HG02759 (cell line): ENCODE measurements at regions not wholly inside any gene's neighbourhood (a gene's known extent, or its start where the extent isn't known, plus 50 kb on each side); places are given as distances from the start of the nearest gene placed in this dataset.
"Not testable (repeated sequence)": the region's sequence is repeated elsewhere in the genome, so short reads cannot be mapped to it uniquely, and the experiment has no call there.

Source experiments
- ATAC-seq: cut with Tn5 transposase; IDR thresholded peaks from one replicate; pipeline ENCODE4 v1.9.1; 2021; ENCODE audit warnings: mild to moderate bottlenecking, moderate library complexity; ENCODE audit not compliant: unreplicated experiment

- not testable (repeated sequence) for ATAC-seq
These were observed 99.8 kb upstream of the IRX4 start for GRCh38 chr5:1982561-1982960.

- ATAC-seq: no peak
These were observed 93.4 kb upstream of the IRX4 start for GRCh38 chr5:1975898-1976765.

- no peak for ATAC-seq
These were observed 92.6 kb upstream of the IRX4 start for GRCh38 chr5:1975406-1975715.

GRCh38 chr5:1974501-1975405 lies 92.0 kb upstream of the IRX4 start:
- no peak for ATAC-seq

- ATAC-seq: no peak
These were observed 91.4 kb upstream of the IRX4 start for GRCh38 chr5:1974081-1974480.

- ATAC-seq: no peak
These were observed 90.8 kb upstream of the IRX4 start for GRCh38 chr5:1973391-1974013.

- no peak for ATAC-seq
These were observed 89.2 kb upstream of the IRX4 start for GRCh38 chr5:1971944-1972343.

GRCh38 chr5:1967736-1968135 lies 85.0 kb upstream of the IRX4 start:
- ATAC-seq: no peak

- no peak for ATAC-seq
These were observed 83.7 kb upstream of the IRX4 start for GRCh38 chr5:1966461-1966860.

GRCh38 chr5:1965925-1966324 lies 83.2 kb upstream of the IRX4 start:
- no peak for ATAC-seq

GRCh38 chr5:1963941-1964451 lies 81.3 kb upstream of the IRX4 start:
- no peak for ATAC-seq

- no peak for ATAC-seq
These were observed 80.6 kb upstream of the IRX4 start for GRCh38 chr5:1963358-1963757.

- ATAC-seq: no peak
These were observed 80.1 kb upstream of the IRX4 start for GRCh38 chr5:1962619-1963355.

GRCh38 chr5:1961952-1962595 lies 79.3 kb upstream of the IRX4 start:
- no peak for ATAC-seq

- ATAC-seq: no peak
These were observed 78.7 kb upstream of the IRX4 start for GRCh38 chr5:1961304-1961946.

GRCh38 chr5:1960595-1961303 lies 78.0 kb upstream of the IRX4 start:
- ATAC-seq: no peak

- no peak for ATAC-seq
These were observed 77.2 kb upstream of the IRX4 start for GRCh38 chr5:1959725-1960581.

GRCh38 chr5:1959231-1959630 lies 76.5 kb upstream of the IRX4 start:
- ATAC-seq: no peak
